OCI-LY1 (cell line): ENCODE measurements at regions not wholly inside any gene's neighbourhood (a gene's known extent, or its start where the extent isn't known, plus 50 kb on each side); places are given as distances from the start of the nearest gene placed in this dataset.

ENCODE experiments used
- EZH2 ChIP-seq: fragments of 200-600 bp; sonication (generic), shearing (Covaris generic); IDR thresholded peaks from 2 replicates; pipeline ENCODE4 v1.8.0; 2017; ENCODE audit warnings: borderline replicate concordance, mixed run types, mild to moderate bottlenecking, antibody characterized with exemption, low read length, moderate library complexity, mixed read lengths
- TF ChIP-seq, protein P1 (sequence below): fragments of 200-600 bp; sonication (generic), shearing (Covaris generic); IDR thresholded peaks from 2 replicates; pipeline ENCODE4 v1.5.1; 2017; ENCODE audit warnings: mild to moderate bottlenecking, antibody characterized with exemption, low read length, moderate library complexity, mixed read lengths

DNA sequence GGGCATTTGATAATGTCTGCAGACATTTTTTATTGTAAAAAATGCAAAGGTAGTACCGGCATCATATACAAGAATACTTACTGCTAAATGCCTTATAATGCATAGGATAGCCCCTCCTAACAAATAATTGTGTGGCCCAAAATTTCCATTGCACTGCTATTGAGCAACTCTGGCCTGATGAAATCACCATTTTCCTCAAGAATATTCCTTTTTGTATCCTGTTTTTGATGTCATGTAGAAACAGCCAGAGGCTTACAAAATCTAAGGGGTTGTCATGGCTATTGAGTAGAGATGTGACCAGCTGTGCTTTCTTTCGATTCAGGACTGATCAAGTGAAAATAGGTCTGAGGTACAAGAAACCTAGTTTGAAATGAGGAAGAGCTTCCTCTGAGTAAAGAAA is 854.3 kb downstream of the KCNA4 start:
- TF ChIP-seq, protein P1, sequence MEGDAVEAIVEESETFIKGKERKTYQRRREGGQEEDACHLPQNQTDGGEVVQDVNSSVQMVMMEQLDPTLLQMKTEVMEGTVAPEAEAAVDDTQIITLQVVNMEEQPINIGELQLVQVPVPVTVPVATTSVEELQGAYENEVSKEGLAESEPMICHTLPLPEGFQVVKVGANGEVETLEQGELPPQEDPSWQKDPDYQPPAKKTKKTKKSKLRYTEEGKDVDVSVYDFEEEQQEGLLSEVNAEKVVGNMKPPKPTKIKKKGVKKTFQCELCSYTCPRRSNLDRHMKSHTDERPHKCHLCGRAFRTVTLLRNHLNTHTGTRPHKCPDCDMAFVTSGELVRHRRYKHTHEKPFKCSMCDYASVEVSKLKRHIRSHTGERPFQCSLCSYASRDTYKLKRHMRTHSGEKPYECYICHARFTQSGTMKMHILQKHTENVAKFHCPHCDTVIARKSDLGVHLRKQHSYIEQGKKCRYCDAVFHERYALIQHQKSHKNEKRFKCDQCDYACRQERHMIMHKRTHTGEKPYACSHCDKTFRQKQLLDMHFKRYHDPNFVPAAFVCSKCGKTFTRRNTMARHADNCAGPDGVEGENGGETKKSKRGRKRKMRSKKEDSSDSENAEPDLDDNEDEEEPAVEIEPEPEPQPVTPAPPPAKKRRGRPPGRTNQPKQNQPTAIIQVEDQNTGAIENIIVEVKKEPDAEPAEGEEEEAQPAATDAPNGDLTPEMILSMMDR = no peak
- TF ChIP-seq EZH2 = no peak
